Ishikawa (cell line): ENCODE measurements at regions not wholly inside any gene's neighbourhood (a gene's known extent, or its start where the extent isn't known, plus 50 kb on each side); places are given as distances from the start of the nearest gene placed in this dataset.

Experiments
- CREB1 ChIP-seq: IDR thresholded peaks from 2 replicates; pipeline ENCODE4 v1.6.1; 2012; ENCODE audit warnings: low read depth
- EGR1 ChIP-seq: IDR thresholded peaks from 2 replicates; pipeline ENCODE4 v1.6.1; 2012
- EP300 ChIP-seq: IDR thresholded peaks from 2 replicates; pipeline ENCODE4 v1.6.1; 2012; ENCODE audit warnings: borderline replicate concordance
- FOXM1 ChIP-seq: IDR thresholded peaks from 2 replicates; pipeline ENCODE4 v1.6.1; 2012; ENCODE audit warnings: low read depth, borderline replicate concordance
- MAX ChIP-seq: IDR thresholded peaks from 2 replicates; pipeline ENCODE4 v1.6.1; 2012
- NFIC ChIP-seq: IDR thresholded peaks from 2 replicates; pipeline ENCODE4 v1.6.1; 2012
- RAD21 ChIP-seq: IDR thresholded peaks from 2 replicates; pipeline ENCODE4 v1.6.1; 2012; ENCODE audit warnings: low read depth
- REST ChIP-seq: IDR thresholded peaks from 2 replicates; pipeline ENCODE4 v1.6.1; 2012; ENCODE audit warnings: low read depth, mild to moderate bottlenecking
- TAF1 ChIP-seq: IDR thresholded peaks from 2 replicates; pipeline ENCODE4 v1.6.1; 2012; ENCODE audit warnings: low read depth, mild to moderate bottlenecking
- TCF12 ChIP-seq: IDR thresholded peaks from 2 replicates; pipeline ENCODE4 v1.6.1; 2012; ENCODE audit warnings: low read depth
- TEAD4 ChIP-seq: IDR thresholded peaks from 2 replicates; pipeline ENCODE4 v1.6.1; 2012

- TF ChIP-seq REST (no peak), CREB1 (no peak), FOXM1 (no peak), EP300 (no peak), NFIC (no peak), MAX (no peak), TEAD4 (no peak), TAF1 (no peak), EGR1 (no peak), RAD21 (no peak), TCF12 (no peak)
Observed at GRCh38 chr13:56670563-56670962, 470.2 kb upstream of the PRR20A start.
